H1 (cell line): ENCODE measurements at regions not wholly inside any gene's neighbourhood (a gene's known extent, or its start where the extent isn't known, plus 50 kb on each side); places are given as distances from the start of the nearest gene placed in this dataset.

Source experiments
- ATF3 ChIP-seq: IDR thresholded peaks from 2 replicates; pipeline ENCODE4 v1.6.1; 2011; ENCODE audit warnings: low read depth, mild to moderate bottlenecking, low read length; ENCODE audit not compliant: insufficient read depth
- GTF2F1 ChIP-seq: IDR thresholded peaks from 2 replicates; pipeline ENCODE4 v1.6.1; 2012; ENCODE audit warnings: low read depth, low read length, improper control_type of control experiment, borderline replicate concordance

- TF ChIP-seq GTF2F1 (no peak), ATF3 (no peak)
Observed at GRCh38 chr2:189233527-189233926, 54.0 kb upstream of the COL5A2 start (continued).
